ENCODE measurements at regions not wholly inside any gene's neighbourhood (a gene's known extent, or its start where the extent isn't known, plus 50 kb on each side); places are given as distances from the start of the nearest gene placed in this dataset.

DNA sequence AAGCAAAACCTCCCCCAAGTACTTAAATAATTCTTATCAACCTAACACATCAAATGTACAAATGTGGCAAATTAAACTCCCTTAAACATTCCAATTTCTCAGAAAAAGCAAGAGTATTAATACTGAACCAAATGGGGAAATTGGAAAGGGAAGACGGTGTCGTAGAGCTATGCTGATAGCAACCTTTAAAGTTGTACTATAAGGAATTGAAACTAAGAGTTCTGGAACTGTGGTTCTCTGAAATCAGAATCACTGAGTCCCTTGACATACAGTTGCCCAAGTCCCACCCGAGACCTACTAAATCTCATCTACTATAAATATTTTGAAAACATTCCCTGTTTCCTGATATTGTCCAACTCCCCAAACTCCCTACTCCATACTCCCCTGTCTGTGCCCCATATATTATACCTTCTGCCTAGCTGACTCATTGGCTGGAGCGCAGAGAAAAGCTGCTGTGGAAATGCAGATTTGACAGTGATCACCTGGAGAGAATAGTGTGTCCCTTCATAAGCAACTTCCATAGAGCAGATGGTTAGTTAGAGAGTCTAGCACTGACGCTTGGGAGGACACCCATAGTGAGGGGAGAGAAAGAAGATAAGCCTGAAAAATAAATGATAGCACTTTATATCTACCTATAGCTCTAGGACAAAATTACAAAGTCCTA, 51.4 kb upstream of the ITM2B start:
- H3K9me3 ChIP-seq = no peaks in the 10 kb centered on the region
- no peak overlapping the region for H3K4me3 ChIP-seq
- H3K4me1 ChIP-seq = no peaks in the 10 kb centered on the region
- intact Hi-C loops (cut with DNase I; ENCODE audit: low total_unique reads) = no loop called here
- TF ChIP-seq, protein P1, sequence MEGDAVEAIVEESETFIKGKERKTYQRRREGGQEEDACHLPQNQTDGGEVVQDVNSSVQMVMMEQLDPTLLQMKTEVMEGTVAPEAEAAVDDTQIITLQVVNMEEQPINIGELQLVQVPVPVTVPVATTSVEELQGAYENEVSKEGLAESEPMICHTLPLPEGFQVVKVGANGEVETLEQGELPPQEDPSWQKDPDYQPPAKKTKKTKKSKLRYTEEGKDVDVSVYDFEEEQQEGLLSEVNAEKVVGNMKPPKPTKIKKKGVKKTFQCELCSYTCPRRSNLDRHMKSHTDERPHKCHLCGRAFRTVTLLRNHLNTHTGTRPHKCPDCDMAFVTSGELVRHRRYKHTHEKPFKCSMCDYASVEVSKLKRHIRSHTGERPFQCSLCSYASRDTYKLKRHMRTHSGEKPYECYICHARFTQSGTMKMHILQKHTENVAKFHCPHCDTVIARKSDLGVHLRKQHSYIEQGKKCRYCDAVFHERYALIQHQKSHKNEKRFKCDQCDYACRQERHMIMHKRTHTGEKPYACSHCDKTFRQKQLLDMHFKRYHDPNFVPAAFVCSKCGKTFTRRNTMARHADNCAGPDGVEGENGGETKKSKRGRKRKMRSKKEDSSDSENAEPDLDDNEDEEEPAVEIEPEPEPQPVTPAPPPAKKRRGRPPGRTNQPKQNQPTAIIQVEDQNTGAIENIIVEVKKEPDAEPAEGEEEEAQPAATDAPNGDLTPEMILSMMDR (IDR thresholded peaks at IDR 0.05) = no peak
- no peak for TF ChIP-seq POLR2A (IDR thresholded peaks at IDR 0.05)
- DNase-seq = no peak
- H3K27me3 ChIP-seq = no peaks in the 10 kb centered on the region
- no peaks in the 10 kb centered on the region for H3K36me3 ChIP-seq
- no peak overlapping the region for H3K27ac ChIP-seq

DNA sequence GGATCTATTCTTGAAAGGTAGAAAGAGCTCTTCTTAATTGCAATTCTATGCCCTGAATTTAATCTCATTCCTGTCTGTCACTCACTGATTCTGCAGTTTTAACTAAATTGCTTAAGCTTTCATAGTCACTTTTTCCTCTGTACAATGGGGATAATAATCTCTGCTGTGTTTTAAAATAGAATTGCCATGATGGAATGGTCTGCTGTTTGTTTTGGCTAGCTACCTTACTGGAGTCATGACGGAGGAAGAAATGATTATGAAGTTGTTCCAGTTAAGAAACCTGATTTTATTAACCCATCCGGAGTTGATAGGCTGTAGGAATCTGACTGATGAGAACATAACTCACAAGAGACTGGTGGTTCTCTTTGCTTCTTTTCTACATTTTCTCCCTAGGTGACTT, 54.9 kb upstream of the ITM2B start:
- Histone ChIP-seq H3K36me3 (no peaks in the 10 kb centered on the region), H3K27ac (no peak overlapping the region), H3K27me3 (no peaks in the 10 kb centered on the region), H3K4me3 (no peak overlapping the region), H3K4me1 (no peaks in the 10 kb centered on the region), H3K9me3 (no peaks in the 10 kb centered on the region)
- no peak for DNase-seq
- TF ChIP-seq POLR2A (IDR thresholded peaks at IDR 0.05) = no peak
- TF ChIP-seq, protein P1 (IDR thresholded peaks at IDR 0.05) = no peak
- intact Hi-C loops (cut with DNase I; ENCODE audit: low total_unique reads) = no loop called here

DNA sequence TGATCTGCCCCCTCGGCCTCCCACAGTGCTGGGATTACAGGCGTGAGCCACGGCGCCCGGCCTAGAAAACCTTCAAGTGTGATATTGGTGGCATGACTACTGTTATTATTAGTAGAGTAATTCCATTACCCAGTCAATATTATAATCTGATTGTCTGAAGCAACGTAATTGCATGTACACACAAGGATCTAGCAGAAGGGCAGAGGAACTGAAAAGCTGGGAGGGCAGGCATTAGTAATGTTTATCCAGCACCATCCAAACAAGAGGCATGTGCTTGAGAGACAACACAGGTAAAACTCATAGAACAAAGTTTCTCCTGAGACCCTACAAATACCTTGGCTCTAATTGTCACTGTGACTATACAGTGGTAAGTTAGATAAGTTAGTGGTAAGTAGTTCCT, 56.2 kb upstream of the ITM2B start:
- TF ChIP-seq, protein P1 (IDR thresholded peaks at IDR 0.05) = no peak
- no peak for TF ChIP-seq POLR2A (IDR thresholded peaks at IDR 0.05)
- intact Hi-C loops (cut with DNase I; ENCODE audit: low total_unique reads) = no loop called here
- H3K4me1 ChIP-seq = no peaks in the 10 kb centered on the region
- no peaks in the 10 kb centered on the region for H3K27me3 ChIP-seq
- no peaks in the 10 kb centered on the region for H3K9me3 ChIP-seq
- no peaks in the 10 kb centered on the region for H3K36me3 ChIP-seq
- H3K4me3 ChIP-seq = no peak overlapping the region
- no peak overlapping the region for H3K27ac ChIP-seq
- DNase-seq = no peak

DNA sequence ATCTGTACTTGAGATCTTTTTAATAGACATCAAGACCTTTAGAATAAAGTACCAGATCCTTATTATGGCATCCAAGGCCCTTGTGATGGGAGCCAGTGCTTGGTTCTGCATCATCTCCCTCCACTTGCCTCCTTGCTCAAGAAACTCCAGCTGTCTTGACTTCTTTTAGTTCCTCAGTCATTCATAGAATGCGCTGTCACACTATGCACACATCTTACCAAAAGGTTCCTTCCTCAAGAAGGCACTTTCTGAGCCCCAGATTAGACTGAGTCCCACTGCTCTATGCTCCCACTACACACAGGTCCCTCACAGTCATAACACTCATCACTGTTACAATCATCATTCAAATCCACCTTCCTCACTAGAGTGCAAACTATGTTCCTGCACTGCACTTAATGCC, 57.8 kb upstream of the ITM2B start:
- no peaks in the 10 kb centered on the region for H3K27me3 ChIP-seq
- no peak overlapping the region for H3K27ac ChIP-seq
- no peaks in the 10 kb centered on the region for H3K4me1 ChIP-seq
- no peak overlapping the region for H3K4me3 ChIP-seq
- no peaks in the 10 kb centered on the region for H3K9me3 ChIP-seq
- DNase-seq = no peak
- TF ChIP-seq, protein P1 (IDR thresholded peaks at IDR 0.05) = no peak
- TF ChIP-seq POLR2A (IDR thresholded peaks at IDR 0.05) = no peak
- intact Hi-C loops (cut with DNase I; ENCODE audit: low total_unique reads) = no loop called here
- no peaks in the 10 kb centered on the region for H3K36me3 ChIP-seq

DNA sequence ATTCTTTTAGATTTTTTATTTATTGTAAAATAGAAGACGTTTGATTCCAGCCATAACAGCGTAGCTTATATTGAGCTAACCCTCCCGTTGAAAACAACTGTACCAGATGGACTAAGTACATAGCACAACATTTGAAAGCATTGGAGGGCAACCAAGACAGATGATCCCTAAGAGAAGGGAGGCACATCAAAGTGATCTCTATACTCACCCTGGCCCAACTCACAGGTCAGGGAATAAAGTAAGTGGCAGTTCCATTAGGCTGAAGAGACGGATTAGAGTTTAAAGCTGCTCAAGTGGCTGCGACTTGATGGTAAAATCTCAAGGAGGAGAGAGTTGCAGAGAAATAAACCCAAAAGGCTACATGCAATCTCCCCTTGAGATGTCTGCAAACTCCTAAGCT, 65.1 kb upstream of the ITM2B start:
- intact Hi-C loops (cut with DNase I; ENCODE audit: low total_unique reads) = no loop called here
- no peaks in the 10 kb centered on the region for H3K4me1 ChIP-seq
- H3K27ac ChIP-seq = no peak overlapping the region
- H3K27me3 ChIP-seq = no peaks in the 10 kb centered on the region
- TF ChIP-seq, protein P1 (IDR thresholded peaks at IDR 0.05) = no peak
- no peak for TF ChIP-seq POLR2A (IDR thresholded peaks at IDR 0.05)
- no peaks in the 10 kb centered on the region for H3K9me3 ChIP-seq
- DNase-seq = no peak
- no peak overlapping the region for H3K4me3 ChIP-seq
- no peaks in the 10 kb centered on the region for H3K36me3 ChIP-seq

Data from uterus (tissue), 3 donors.